NCI-H345 treated with DMSO at 0.1 percent for 48 hours (cell line): ENCODE measurements at regions not wholly inside any gene's neighbourhood (a gene's known extent, or its start where the extent isn't known, plus 50 kb on each side); places are given as distances from the start of the nearest gene placed in this dataset.

ENCODE experiments used
- DNase-seq: peaks from one replicate; lab custom pipeline; 2025; ENCODE audit not compliant: unreplicated experiment; lab: John Stamatoyannopoulos, UW

- no peak for DNase-seq
Observed at GRCh38 chr11:69930081-69931059, 111.2 kb upstream of the FGF3 start.

GRCh38 chr11:69931060-69931910 lies 112.1 kb upstream of the FGF3 start:
- no peak for DNase-seq

DNA sequence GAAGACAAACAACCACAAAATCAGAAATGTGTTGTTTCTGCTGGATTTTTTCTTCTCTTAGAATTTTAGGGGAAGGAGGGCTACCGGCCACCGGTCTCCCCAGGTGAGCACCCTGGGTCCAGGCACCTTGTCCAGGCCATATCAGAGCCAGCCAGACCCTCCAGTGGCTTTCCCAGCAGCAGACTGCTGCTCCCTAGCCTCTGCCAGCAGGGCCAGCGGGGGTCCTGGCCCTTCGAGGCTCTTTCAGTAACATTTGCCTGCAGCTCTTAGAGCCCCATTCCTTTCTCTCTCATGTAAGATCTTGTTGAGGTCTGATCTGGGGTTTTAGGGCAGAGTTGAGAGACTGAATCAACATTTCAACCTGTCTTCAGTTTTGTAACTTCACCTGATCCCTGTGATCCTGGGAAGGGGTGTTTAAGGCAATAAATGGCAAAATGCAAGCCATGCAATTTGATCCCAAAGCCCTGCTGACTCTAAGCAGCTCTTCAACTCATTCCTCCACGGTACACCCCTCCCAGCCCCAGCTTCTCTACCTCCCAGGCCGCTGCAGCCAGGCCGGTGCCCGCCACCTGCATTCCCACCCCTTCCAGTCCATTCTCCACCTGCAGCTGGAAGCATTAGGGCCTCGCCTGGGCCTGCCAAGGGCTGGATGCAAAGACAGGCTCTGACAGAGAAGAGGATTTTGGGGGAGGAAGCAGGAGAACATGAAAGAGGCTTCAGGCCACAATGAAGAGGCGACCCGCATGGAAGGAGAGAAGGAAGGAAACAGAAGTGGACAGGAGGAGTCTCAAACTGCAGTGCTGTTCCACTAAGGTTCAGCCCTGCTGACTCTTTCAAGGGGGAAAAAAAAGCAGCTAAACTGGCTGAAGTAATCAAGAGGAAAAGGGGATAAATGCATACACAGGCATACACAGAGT lies 113.0 kb upstream of the FGF3 start:
- DNase-seq, result no peak

DNA sequence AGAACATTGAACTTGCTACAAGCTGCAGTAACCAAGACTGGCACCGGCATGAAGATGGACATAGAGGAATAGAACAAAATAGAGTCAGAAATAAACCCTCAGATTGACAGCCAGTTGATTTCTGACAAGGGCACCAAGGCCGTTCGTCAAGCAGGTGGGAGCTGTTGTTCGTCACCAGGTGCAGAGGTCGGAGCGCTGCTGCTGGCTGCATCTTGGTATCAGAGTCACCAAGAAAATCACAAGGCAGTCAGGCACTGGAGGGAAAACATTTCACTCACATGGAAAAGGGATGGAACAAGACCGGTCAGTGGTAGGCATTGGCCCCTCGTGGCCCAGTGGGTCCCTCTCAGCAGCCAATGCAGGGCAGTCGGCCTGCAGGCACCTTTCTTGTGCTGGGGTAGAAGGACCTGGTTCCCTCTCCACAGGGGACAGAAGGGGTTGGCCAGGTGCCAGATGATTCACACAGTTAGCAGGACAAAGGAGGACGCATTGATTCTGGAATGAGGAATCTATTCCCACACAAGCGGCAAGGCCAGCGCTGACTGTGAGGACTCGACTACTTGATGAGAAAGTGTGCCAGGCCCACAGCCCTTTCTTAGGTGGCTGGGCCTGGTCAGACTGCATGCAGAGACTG lies 115.8 kb upstream of the FGF3 start:
- DNase-seq, result peak; percentile 53

DNA sequence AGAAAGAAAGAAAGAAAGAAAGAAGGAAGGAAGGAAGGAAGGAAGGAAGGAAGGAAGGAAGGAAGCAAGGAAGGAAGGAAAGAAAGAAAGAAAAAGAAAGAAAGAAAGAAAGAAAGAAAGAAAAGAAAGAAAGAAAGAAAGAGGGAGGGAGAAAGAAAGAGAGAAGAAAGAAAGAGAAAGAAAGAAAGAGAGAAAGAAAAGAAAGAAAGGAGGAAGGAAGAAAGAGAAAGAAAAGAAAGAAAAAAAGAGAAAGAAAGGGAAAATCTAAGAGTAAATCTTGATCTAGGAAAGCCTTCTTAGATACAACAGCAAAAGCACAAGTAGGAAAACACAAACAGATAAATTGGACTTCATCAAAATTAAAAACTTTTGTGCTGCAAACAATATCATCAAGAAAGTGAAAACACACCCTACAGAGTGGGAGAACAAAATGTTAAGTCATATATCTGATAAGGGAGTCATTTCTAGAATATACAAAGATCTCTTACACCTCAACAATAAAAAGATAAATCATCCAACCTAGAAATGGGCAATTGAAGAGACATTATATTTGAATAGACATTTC lies 116.8 kb upstream of the FGF3 start:
- no peak for DNase-seq

DNA sequence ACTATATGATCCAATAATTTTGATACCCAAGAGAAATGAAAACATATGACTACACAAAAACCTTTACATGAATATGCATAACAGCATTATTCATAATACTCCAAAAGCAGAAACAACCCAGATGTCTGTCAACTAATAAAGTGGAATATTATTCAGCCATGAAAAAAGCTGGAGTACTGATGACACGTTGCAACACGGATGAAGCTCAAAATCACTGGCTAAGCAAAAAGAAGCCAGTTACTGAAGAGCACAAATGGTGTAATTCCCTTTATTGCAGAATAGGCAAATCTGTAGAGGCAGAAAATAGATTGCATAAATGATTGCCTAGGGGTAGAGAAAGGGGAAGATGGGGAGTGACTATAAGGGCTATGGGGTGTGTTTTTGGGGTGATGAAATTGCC lies 117.6 kb upstream of the FGF3 start:
- DNase-seq, result no peak

GRCh38 chr11:69938206-69938605 lies 119.0 kb upstream of the FGF3 start:
- no peak for DNase-seq

GRCh38 chr11:69939551-69940245 lies 120.5 kb upstream of the FGF3 start:
- DNase-seq, result no peak

- DNase-seq, result no peak
Observed at GRCh38 chr11:69940246-69940610, 121.0 kb upstream of the FGF3 start.

GRCh38 chr11:69941546-69942332 lies 122.5 kb upstream of the FGF3 start:
- DNase-seq, result no peak

DNA sequence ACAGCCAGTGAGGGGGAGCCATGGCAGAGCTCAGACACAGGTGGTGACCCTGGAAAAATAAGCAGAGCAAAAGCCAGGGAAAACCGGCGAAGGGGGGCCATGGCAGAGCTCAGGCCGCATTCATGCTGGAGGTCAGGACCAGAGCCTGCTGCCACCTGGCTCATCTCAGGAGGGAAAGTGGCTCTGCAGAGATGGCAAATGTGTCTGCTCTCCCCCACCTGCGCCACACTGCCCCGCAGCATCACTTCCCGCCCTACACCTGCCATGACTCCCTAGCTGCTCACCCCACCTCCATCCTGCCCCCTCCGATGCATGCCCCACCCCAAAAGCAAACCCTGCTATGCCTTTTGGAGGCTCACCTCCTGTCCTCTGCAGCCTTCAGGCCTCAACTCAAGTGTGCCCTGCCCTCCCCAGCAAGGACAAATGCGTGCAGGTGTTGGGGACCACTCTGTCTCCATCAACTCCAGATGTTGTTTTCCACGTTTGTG lies 123.2 kb upstream of the FGF3 start:
- no peak for DNase-seq

DNA sequence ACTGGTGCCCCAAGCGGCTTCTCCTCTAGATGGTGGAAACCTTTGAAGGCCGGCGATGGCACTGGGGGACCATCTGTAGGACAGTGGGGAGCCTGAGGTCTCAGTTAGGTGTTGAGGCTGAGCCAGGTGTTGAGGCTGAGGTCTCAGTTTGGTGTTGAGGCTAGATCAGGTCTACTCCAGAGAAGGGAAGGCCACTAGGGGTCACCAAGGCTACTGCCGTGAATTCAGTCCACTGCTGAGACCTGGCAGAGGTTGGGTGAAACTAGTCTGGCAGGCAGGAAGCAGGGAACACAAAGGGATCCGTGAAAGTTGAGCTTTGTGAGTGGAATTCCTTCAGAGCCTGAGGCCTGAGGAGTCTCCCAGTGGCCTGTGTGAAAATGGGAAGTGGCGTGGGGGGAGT lies 123.8 kb upstream of the FGF3 start:
- no peak for DNase-seq

- no peak for DNase-seq
Observed at GRCh38 chr11:69943506-69943905, 124.3 kb upstream of the FGF3 start.

GRCh38 chr11:69944146-69944795 lies 125.1 kb upstream of the FGF3 start:
- DNase-seq, result no peak

- DNase-seq, result no peak
Observed at GRCh38 chr11:69945157-69945556, 125.9 kb upstream of the FGF3 start.

DNA sequence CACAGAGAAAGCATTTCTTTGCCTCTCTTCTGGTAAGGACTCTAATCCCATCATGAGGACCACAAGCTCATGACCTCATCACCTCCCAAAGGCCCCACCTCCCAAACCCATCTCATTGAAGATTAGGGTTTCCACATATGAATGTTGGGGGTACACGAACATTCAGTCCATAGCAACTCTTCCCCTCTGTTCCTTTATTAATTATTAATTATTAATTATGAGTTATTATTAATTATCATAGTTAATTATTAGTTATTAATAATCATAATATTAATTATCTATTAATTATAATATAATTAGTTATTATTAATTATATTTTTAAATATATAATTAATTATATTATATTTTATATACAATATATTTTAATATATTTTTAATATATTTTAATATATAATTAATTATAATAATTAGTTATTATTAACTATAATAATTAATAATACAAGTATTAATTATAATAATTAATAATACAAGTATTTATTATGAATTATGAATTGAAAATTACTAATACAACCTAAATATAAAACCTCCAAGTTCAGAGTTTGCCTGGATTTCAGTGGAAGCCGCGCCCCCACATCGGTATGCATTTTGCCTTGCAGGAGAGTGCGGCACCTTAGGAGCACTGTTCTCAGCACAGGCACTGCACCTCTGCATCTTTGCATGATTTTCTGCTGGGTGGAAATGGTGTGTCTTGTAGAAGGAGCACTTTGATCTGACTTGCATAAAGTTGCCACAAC lies 128.0 kb upstream of the FGF3 start:
- no peak for DNase-seq

- DNase-seq, result no peak
Observed at GRCh38 chr11:69947793-69948255, 128.6 kb upstream of the FGF3 start.
